Stimulated activated CD8-positive, alpha-beta memory T cell treated with anti-CD3 and anti-CD28 coated beads, Interleukin-4, amount 100 ng/mL, for 4 hours (primary cell): ENCODE measurements at regions not wholly inside any gene's neighbourhood (a gene's known extent, or its start where the extent isn't known, plus 50 kb on each side); places are given as distances from the start of the nearest gene placed in this dataset.

ENCODE experiments used
- DNase-seq, 2 donors: peaks; one replicate each; pipeline ENCODE4 v3.0.0-alpha.2; 2020; ENCODE audit warnings: low read depth in 2 of 2, low spot score in 1 of 2

DNA sequence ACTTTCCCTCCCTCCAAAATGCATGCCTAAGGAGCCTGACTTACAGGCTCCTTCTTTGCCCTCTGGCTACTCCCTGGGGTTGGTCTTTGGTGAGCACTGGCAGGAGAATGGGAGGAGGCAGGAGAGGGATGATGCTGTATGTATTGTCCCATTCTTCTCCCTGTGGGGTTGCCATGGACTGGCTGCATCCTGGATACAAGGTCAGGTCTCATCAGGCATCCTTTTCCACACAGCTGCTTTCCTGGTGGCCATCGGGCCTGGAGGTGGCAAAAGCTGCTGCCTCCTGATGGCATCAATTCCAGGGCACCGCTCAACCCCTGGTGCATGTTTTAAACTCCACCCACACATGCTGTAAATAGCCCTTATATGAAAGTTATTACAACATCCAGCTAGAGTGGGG lies 257.2 kb downstream of the ETS1 start:
- DNase-seq: no peak

GRCh38 chr11:128328955-128329551 lies 258.3 kb downstream of the ETS1 start:
- DNase-seq: no peak

DNA sequence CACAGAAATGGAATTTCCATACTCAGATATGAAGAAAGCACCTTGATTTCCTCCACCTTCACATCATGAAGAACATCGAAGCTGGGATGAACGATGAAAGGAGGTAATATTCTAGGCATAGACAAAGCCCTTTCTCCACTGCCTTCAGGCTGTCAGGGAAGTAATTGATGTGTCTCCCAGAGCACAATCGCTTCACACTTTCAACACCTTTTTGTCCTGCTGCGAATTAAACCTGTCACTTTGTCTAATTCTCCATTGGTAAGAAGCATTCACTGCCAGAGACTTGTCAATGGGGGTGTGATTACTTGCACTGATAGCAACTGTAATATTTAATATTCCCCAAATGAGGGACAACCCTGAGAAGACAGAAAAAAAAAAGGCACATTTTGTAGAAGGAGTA lies 260.1 kb downstream of the ETS1 start:
- no peak for DNase-seq

- DNase-seq: no peak
These were observed 260.6 kb downstream of the ETS1 start for GRCh38 chr11:128326791-128327190.

GRCh38 chr11:128324531-128325141 lies 262.7 kb downstream of the ETS1 start:
- DNase-seq: peak; percentile 54 to 64

DNA sequence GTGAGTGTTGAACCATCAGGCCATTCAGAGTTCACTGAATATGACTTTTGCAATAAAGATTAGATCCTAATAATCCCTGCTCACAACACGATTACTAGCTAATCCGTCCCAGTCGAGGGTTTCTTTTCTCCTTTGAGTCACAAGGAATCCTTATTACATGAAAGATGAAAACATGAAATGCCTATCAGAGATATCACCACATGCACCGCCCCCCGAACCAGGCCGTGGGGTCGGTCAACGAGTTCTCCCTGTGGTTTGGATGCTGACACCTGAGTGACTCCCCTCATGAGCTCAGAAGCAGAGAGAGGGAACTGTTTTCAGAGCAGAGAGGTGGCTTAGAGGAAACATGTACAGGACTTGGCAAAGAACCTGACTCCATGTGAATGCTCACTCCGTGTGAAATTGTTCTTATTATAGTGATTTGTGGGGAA lies 263.3 kb downstream of the ETS1 start:
- DNase-seq: no peak

GRCh38 chr11:128323381-128323780 lies 264.0 kb downstream of the ETS1 start:
- no peak for DNase-seq

GRCh38 chr11:128318856-128319474 lies 268.4 kb downstream of the ETS1 start:
- DNase-seq: peak; percentile 28 to 64

DNA sequence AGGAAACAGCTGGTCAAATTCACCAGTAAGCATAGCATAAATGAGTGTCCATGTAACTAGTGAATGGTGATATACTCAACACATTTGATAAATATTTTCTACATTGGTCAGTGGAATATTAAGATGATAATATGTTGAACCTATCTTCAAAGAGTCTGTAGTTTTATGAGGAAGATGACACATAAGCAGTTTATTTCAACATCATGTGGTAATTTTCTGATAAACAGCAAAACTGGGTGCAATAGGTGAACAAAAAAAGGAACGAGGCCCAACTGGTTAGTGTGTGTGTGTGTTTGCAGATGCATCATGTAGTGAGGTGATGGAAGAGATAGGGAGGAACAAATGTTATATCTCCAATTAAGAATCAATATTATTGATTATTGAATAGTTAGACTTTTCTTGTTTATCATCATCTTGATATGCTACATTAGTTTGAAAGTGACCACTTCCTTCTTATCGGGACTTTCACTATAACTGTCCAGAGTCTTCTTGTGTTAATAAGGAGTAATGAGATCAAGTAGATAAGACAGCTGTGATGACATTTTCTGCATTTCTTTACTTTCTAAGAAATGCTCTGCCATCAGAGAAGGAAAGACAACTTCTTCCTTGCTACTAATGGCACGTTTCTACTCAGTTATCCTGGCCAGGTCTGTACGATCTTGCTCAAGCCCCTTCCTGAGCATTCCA lies 270.7 kb downstream of the ETS1 start:
- no peak for DNase-seq

- DNase-seq: no peak
These were observed 271.4 kb downstream of the ETS1 start for GRCh38 chr11:128315933-128316332.

DNA sequence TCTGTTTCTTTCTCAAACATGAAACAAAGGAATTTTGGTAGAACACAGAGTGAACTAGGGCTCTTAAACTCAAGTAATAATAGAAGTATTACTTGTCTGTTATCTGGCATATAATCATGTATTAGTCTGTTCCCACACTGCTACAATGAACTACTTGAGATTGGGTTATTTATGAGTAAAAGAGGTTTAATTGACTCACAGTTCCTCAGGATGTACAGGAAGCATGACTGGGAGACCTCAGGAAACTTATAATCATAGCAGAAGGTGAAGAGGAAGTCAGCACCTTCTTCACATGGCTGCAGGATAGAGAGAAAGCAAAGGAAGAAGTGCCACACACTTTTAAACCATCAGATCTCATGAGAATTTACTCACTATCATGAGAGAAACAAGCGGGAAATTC lies 273.4 kb downstream of the ETS1 start:
- no peak for DNase-seq

DNA sequence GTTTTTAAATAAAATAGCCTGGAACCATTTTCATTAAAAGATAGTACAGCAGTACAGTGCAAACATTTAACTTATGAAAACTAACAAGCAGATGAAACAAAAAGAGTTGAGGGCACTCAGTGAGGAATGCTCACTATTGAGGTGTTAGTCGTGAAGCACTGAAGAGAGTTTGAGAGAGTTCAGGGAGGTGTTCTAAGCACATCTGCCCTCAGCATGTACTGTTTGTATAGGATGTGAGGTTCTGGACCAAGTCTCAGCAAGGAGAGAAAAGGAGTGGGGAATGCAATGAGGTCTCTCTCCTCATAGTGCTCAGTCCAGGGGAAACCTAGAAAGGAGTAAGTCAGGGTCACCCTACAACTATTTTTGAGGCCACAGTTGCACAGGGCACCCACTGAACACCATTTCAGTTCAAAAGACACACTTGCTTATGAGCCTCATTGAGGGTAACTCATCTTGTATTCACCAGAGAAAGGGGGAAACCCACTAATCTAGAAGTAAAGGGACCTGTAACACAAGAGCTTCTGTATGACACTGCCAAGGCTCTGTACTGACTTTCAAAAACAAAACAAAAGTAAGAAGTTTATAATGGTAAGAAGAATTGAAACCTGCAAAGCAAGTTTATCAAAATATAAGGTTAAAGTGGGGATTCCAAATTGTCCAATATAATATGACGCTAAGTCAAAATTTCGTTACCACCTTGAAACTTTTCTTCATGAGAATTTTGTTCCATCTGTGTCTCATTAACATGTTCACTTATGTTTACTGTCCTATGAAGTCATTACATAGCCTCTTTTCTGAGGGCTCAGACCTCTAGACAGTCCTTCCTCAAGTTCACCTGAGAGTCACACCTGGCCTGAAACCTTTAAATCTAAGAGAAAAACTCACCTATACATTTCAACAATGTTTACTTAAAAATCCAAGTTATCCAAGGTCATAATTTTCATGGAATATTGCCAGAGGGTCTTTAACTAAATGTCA lies 275.3 kb downstream of the ETS1 start:
- no peak for DNase-seq

DNA sequence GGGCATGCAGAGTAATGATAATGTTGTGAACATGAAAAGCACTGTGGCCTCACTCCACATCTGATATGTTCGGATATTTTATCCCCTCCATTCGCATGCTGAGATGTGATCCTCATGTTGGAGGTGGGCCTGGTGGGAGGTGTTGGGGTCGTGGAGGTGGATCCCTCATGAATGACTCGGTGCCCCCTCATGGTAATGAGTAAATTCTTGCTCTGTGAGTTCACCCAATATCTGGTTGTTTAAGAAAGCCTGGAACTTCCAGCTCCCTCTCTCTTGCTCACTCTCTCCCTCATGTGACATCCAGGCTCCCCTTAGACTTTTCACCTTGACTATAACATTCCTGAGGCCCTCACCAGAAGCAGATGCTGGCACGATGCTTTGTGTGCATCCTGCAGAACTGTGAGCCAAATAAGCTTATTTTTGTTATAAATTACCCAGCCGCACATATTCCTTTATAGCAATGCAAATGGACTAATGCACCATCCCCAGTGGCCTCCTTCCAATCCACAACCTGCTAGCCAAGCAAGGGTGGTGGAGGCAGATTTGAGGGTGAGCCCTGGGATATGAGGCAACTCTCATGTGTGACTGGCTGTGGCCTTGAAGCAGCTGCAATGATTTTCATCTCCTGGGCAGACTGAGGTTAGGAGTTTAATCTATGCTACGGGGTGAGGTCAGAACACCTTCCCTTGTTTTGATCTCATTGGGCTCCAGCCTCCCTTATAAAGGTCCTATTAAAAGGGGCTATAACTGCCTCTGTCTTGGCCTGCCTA lies 276.5 kb downstream of the ETS1 start:
- no peak for DNase-seq

DNA sequence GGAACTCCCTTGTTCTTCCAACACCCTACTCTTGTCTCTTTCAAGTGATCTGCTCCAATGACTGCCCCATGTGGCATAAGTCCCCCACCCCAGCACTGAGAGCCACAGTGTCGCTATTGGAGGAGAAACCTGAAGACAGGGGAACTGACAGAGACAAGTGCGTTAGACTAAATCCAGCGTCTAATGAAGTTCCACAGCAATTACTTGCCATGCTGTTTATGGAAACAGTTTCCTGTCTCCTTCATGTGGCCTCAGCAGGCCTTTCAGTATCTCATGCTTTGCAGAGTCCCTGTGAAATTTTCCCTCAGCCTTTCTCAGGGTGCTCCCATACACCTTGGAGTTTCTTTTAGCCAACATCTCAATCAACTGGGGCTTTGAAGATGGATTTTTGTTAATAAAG lies 277.4 kb downstream of the ETS1 start:
- DNase-seq: no peak

DNA sequence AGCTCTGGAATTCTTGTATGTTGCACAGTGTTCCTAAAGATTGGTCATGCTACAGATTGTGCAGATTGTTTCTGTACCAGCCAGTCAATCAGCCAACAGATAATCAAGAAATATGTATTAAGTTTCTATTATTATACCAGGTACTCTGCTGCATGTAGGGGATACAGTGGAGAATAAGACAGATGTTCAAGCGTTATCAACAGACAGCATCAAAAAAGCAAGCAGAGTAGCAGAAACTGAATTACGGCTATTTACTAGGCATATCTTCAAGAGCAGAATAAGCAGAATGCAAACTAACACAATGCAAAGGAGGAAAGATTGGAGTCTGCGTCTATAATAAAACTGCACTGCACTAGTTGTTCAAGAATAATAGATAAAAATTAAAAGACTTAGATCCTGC lies 278.6 kb downstream of the ETS1 start:
- no peak for DNase-seq

DNA sequence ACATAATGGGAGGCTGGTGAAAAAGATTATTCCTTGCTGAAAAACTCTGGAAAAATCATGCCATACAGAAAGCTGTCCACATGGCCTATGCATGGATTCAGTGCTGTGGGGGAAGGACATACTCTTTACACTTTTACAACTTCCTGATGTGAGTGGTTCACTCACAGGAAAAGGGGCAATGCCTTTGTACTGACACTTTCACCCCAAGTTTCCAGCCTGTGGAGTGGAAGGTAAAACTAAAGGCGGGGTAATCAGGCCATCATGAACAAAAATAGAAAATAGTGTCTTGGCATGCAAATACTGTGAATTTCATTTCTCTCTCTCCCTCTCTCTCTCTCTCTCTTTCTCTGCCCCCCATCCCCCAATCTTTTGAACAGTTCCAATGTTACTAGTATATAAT lies 281.8 kb downstream of the ETS1 start:
- no peak for DNase-seq

DNA sequence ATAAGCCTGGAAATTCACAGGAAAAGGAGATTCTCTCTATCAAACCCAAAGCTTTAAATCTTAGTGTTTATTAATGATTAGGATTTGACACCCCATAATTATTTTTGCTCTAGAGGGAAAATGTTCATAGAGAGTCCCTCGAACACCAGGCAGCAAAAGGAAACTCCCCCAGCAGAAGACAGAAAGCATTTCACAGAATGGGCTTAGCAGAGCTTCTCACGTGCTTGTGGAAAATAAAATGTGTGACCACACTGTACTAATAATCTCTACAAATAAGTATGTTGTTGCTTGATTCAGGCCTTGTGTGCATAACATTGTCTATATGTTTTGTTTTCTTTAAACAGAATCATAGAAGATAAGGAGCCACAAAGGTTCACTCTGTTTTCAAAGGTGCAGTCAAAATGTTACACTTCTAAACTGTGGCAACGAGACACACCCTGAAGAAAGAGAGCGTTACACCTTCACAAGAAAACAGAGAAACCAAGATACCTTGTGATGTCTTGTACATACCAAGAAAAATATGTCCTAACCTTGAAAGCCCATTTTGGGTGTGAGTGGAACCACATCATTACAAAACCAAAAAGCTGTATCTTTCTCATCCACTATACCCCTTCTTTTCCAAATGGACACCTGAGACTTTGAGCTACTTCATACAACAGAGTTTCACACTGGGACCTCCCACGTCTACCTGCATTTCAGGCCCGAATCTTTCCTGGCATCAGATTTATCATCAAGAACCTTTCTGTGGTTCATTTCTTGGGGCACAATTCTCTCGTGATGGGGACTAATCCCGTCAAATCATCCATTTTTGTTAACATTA lies 282.5 kb downstream of the ETS1 start:
- DNase-seq: no peak

GRCh38 chr11:128304116-128304515 lies 283.2 kb downstream of the ETS1 start:
- no peak for DNase-seq

DNA sequence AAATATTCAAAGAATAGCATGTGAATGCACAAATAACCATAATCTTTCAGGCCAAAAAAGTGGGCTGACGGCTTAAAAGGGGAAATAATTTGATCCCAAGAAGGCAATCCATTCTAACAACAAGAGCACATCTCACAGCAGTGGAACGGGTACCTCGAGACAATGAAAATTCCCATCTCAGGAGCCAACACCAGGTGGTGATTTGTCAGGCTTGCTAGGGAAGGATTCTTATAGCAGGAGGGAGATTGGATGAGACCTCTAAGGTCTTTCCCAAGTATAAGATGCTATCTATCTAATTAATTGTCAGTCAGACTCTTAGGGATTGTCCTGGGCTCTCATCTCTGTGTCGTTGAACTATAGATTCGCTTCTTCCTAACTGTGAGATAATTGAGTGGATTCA lies 284.0 kb downstream of the ETS1 start:
- DNase-seq: no peak
